ENCODE measurements at regions not wholly inside any gene's neighbourhood (a gene's known extent, or its start where the extent isn't known, plus 50 kb on each side); places are given as distances from the start of the nearest gene placed in this dataset.
A peak's percentile ranks its signal among the peaks of the same experiment; 100 is the strongest.

DNA sequence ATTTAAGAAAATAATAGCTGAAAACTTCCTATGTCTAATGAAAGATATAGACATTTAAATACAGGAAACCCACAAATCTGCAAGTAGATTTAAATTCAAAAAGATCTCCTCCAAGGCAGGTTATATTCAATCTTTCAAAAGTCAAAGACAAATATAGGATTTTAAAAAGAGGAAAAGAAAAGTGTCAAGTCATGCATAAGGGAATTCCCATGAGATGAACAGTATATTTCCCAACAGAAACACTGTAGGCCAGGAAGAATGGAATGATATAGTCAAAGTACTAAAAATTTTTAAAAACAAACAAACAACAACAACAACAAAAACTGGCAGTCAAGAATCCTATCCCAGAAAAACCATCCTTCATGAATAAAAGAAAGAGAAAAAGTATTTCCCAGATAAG is 806.5 kb upstream of the BRINP3 start:
- CTCF ChIA-PET = no interaction called here
- H3K4me3 ChIP-seq (ENCODE audit: low read length) = no peak overlapping the region

DNA sequence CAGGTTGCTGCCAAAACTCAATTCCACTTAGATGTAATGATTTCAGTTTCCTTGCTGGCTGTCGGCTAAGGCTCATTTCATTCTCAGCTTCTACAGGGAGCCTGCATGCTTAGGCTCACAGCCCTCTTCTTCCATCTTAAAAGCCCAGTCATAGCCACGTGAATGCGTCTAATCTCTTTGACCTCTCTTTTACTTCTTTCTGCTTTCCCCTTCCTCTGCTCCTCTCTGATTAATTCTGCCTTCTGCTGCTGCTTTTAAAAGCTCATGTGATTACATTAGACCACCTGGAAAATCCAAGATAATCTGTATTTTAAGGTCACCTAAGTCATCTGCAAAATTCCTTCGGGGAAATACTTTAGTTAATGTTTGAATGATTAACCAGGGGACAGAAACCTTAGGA is 812.8 kb upstream of the BRINP3 start:
- POLR2A ChIA-PET = no interaction called here
- no peak overlapping the region for H3K27ac Mint-ChIP-seq
- no peak for DNase-seq
- no peaks in the 10 kb centered on the region for H3K4me1 Mint-ChIP-seq
- CTCF ChIA-PET = no interaction called here
- peaks cover 0 to 2% of the 10 kb centered on the region in 2 donors for H3K27me3 Mint-ChIP-seq
- no peak overlapping the region for H3K27ac ChIP-seq (ENCODE audit: low read depth, low read length)
- peaks cover 0 to 21% (median 11%) of the 10 kb centered on the region in 5 donors for H3K9me3 Mint-ChIP-seq
- H3K36me3 Mint-ChIP-seq = no peaks in the 10 kb centered on the region
- no peaks in the 10 kb centered on the region for H3K27me3 ChIP-seq (ENCODE audit: insufficient read depth, low read length, poor library complexity, severe bottlenecking)
- H3K36me3 ChIP-seq (ENCODE audit: insufficient read depth, low read length) = no peaks in the 10 kb centered on the region
- no peak overlapping the region for H3K4me3 ChIP-seq (ENCODE audit: low read length)
- H3K9me3 ChIP-seq (ENCODE audit: low read length) = no peaks in the 10 kb centered on the region
- no peak overlapping the region for H3K4me3 Mint-ChIP-seq
- H3K4me1 ChIP-seq (ENCODE audit: insufficient read depth, low read length) = no peaks in the 10 kb centered on the region

More for the DNA sequence above, 806.5 kb upstream of the BRINP3 start:
- H3K27me3 ChIP-seq (ENCODE audit: insufficient read depth, low read length, poor library complexity, severe bottlenecking) = no peaks in the 10 kb centered on the region
- H3K27ac ChIP-seq (ENCODE audit: low read depth, low read length) = no peak overlapping the region
- Mint-ChIP-seq H3K27me3 (no peaks in the 10 kb centered on the region), H3K27ac (no peak overlapping the region), H3K4me3 (no peak overlapping the region), H3K36me3 (no peaks in the 10 kb centered on the region), H3K4me1 (no peaks in the 10 kb centered on the region), H3K9me3 (peaks cover 8 to 34% (median 29%) of the 10 kb centered on the region in 5 donors)
- no peak for DNase-seq
- H3K36me3 ChIP-seq (ENCODE audit: insufficient read depth, low read length) = no peaks in the 10 kb centered on the region
- POLR2A ChIA-PET = no interaction called here
- no peaks in the 10 kb centered on the region for H3K9me3 ChIP-seq (ENCODE audit: low read length)
- no peaks in the 10 kb centered on the region for H3K4me1 ChIP-seq (ENCODE audit: insufficient read depth, low read length)

DNA sequence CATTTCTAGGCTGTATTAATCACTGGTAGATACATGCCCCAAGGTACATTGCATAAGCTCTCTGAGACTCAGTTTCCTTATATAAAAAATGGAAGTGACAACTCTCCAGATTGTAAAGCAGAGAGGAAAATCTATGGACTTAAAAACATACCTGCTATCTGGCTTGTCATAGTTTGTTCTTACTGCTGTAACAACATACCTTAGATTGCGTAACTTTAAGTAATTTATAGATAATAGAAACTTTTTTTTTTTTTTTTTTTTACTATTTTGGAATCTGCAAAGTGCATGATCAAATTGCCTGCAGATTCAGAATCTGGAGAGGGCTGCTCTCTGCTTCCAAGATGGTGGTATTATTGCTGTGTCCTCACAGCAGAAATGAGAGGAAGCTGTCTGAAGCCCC is 827.7 kb upstream of the BRINP3 start:
- no peak overlapping the region for H3K27ac ChIP-seq (ENCODE audit: low read depth, low read length)
- DNase-seq = no peak
- no peaks in the 10 kb centered on the region for H3K4me1 Mint-ChIP-seq
- H3K36me3 Mint-ChIP-seq = no peaks in the 10 kb centered on the region
- H3K4me3 ChIP-seq (ENCODE audit: low read length) = no peak overlapping the region
- ChIA-PET POLR2A (no interaction called here), CTCF (no interaction called here)
- H3K9me3 ChIP-seq (ENCODE audit: low read length) = no peaks in the 10 kb centered on the region
- H3K27me3 ChIP-seq (ENCODE audit: insufficient read depth, low read length, poor library complexity, severe bottlenecking) = no peaks in the 10 kb centered on the region
- no peak overlapping the region for H3K27ac Mint-ChIP-seq
- H3K36me3 ChIP-seq (ENCODE audit: insufficient read depth, low read length) = no peaks in the 10 kb centered on the region
- peaks cover 11 to 27% (median 16%) of the 10 kb centered on the region in 5 donors for H3K9me3 Mint-ChIP-seq
- H3K4me3 Mint-ChIP-seq = no peak overlapping the region
- no peaks in the 10 kb centered on the region for H3K27me3 Mint-ChIP-seq
- no peaks in the 10 kb centered on the region for H3K4me1 ChIP-seq (ENCODE audit: insufficient read depth, low read length)

DNA sequence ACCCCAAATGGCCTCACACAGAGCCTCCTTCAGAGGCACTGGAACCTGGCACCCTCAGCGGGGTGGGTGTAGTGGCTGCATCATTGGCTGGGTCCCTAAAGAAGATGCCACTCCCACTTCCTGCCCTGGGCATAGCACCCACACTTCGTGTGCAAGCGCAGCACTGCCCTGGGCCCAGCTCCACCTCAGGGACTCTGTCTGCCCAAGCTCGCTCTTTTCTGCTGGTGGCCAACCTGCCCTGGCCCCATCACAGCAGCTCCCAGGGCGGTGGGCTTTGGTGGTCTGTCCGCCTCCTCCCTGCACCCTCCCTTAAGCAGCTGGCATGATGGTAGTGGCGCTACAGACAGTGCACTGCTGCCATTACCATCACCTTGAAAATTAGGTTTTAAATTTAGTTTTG is 829.3 kb upstream of the BRINP3 start:
- POLR2A ChIA-PET = no interaction called here
- Mint-ChIP-seq H3K4me3 (no peak overlapping the region), H3K4me1 (no peaks in the 10 kb centered on the region), H3K27me3 (no peaks in the 10 kb centered on the region), H3K27ac (no peak overlapping the region), H3K36me3 (no peaks in the 10 kb centered on the region), H3K9me3 (peaks cover 8 to 21% (median 10%) of the 10 kb centered on the region in 5 donors)
- Histone ChIP-seq H3K4me1 (ENCODE audit: insufficient read depth, low read length) (no peaks in the 10 kb centered on the region), H3K4me3 (ENCODE audit: low read length) (no peak overlapping the region), H3K9me3 (ENCODE audit: low read length) (no peaks in the 10 kb centered on the region), H3K27ac (ENCODE audit: low read depth, low read length) (no peak overlapping the region), H3K36me3 (ENCODE audit: insufficient read depth, low read length) (no peaks in the 10 kb centered on the region), H3K27me3 (ENCODE audit: insufficient read depth, low read length, poor library complexity, severe bottlenecking) (no peaks in the 10 kb centered on the region)
- CTCF ChIA-PET = no interaction called here
- DNase-seq = no peak

DNA sequence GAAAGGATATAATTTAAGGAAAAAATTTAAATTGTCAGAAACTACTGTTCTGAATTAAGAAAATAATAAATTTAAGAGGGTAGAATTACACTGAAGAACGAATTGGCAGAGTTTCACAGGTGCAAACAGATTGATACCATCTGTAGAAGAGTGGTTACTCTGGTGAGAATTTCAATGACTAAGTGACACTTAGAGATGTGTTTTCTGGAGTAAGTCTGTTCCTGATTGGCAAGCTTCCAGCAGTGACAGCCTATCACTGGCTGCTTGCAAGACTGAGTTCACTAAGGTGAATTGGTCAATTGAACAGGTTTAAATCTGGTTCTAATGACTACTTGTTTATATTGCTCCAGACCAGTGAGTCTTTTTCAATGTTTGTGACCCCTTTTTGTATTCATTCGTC is 838.2 kb upstream of the RGS18 start:
- H3K27me3 ChIP-seq (ENCODE audit: insufficient read depth, low read length, poor library complexity, severe bottlenecking) = no peaks in the 10 kb centered on the region
- H3K36me3 ChIP-seq (ENCODE audit: insufficient read depth, low read length) = no peaks in the 10 kb centered on the region
- ChIA-PET CTCF (no interaction called here), POLR2A (no interaction called here)
- H3K27ac ChIP-seq (ENCODE audit: low read depth, low read length) = no peak overlapping the region
- no peak overlapping the region for H3K4me3 ChIP-seq (ENCODE audit: low read length)
- H3K4me3 Mint-ChIP-seq = no peak overlapping the region
- no peaks in the 10 kb centered on the region for H3K4me1 ChIP-seq (ENCODE audit: insufficient read depth, low read length)
- H3K9me3 ChIP-seq (ENCODE audit: low read length) = no peaks in the 10 kb centered on the region
- H3K27me3 Mint-ChIP-seq = no peaks in the 10 kb centered on the region
- H3K36me3 Mint-ChIP-seq = no peaks in the 10 kb centered on the region
- no peak overlapping the region for H3K27ac Mint-ChIP-seq
- peaks cover 0 to 16% (median 3%) of the 10 kb centered on the region in 5 donors for H3K9me3 Mint-ChIP-seq
- H3K4me1 Mint-ChIP-seq = no peaks in the 10 kb centered on the region
- DNase-seq = no peak

DNA sequence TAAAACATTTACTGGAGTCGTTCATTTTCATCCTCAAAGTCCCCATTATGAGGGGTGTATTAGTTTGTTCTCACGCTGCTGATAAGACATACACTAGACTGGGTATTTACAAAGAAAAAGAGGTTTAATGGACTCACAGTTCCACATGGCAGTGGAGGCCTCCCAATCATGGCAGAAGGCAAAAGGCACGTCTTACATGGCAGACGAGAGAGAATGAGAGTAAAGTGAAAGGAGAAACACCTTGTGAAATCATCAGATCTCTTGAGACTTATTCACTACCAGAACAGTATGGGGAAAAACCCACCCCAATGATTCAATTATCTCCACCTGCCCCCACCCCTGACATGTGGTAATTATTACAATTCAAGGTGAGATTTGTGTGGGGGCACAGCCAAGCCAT is 830.4 kb upstream of the RGS18 start:
- no peak for DNase-seq
- Mint-ChIP-seq H3K27ac (no peak overlapping the region), H3K36me3 (no peaks in the 10 kb centered on the region), H3K27me3 (no peaks in the 10 kb centered on the region), H3K9me3 (peaks cover 0 to 15% (median 10%) of the 10 kb centered on the region in 5 donors), H3K4me1 (no peaks in the 10 kb centered on the region), H3K4me3 (no peak overlapping the region)
- no peak overlapping the region for H3K4me3 ChIP-seq (ENCODE audit: low read length)
- no peak overlapping the region for H3K27ac ChIP-seq (ENCODE audit: low read depth, low read length)
- ChIA-PET CTCF (no interaction called here), POLR2A (no interaction called here)
- H3K9me3 ChIP-seq (ENCODE audit: low read length) = no peaks in the 10 kb centered on the region
- no peaks in the 10 kb centered on the region for H3K36me3 ChIP-seq (ENCODE audit: insufficient read depth, low read length)
- H3K27me3 ChIP-seq (ENCODE audit: insufficient read depth, low read length, poor library complexity, severe bottlenecking) = no peaks in the 10 kb centered on the region
- H3K4me1 ChIP-seq (ENCODE audit: insufficient read depth, low read length) = no peaks in the 10 kb centered on the region

DNA sequence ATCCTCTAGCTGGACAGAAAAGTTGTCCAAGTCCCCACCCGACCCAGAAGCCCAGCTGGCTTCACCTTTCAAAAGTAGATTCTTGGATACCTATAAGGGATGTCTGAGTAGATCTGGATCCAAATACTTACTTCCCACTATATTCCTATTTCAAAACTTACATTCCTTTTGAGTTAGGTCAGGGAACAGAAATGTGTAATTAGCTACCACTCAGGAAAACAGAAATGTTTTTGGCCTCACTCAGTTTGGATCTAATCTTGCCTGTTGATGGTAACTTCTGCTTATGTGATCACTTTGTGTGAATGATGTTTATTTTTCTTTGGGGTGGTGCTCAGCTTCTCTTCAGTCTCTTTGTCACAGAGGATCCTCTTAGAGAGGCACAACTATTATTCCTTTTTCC is 814.4 kb upstream of the RGS18 start:
- H3K4me3 ChIP-seq (ENCODE audit: low read length) = no peak overlapping the region
- Mint-ChIP-seq H3K9me3 (peaks cover 4 to 29% (median 7%) of the 10 kb centered on the region in 5 donors), H3K36me3 (no peaks in the 10 kb centered on the region), H3K27ac (peak overlapping the region in 1 of 8 donors; percentile 10), H3K27me3 (no peaks in the 10 kb centered on the region), H3K4me3 (no peak overlapping the region), H3K4me1 (no peaks in the 10 kb centered on the region)
- no peaks in the 10 kb centered on the region for H3K9me3 ChIP-seq (ENCODE audit: low read length)
- DNase-seq = no peak
- no peaks in the 10 kb centered on the region for H3K27me3 ChIP-seq (ENCODE audit: insufficient read depth, low read length, poor library complexity, severe bottlenecking)
- H3K27ac ChIP-seq (ENCODE audit: low read depth, low read length) = no peak overlapping the region
- H3K4me1 ChIP-seq (ENCODE audit: insufficient read depth, low read length) = no peaks in the 10 kb centered on the region
- ChIA-PET POLR2A (no interaction called here), CTCF (interaction anchor here (0.8 kb wide), 1 partner anchor 27 kb away, joined by 3 read pairs; no protein-coding TSS in a partner anchor)
- H3K36me3 ChIP-seq (ENCODE audit: insufficient read depth, low read length) = no peaks in the 10 kb centered on the region

DNA sequence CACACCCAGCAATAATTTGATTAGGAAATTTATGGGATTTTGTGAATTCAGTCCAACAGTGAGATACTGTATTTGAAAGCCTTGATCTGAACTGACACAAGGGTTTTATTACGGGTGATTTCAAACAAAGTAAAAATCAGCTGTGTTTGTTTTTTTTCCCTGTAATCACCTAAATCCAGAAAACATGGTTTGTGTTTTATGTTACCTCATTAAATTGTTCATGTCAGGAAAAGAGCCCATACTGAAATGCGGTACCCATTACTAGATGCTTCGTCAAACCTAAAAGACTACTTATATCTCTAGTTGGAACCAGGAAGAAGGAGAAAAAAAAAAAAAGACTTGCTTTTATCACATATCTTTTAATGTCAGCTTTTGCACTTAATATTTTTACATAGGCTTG is 811.9 kb upstream of the RGS18 start:
- Histone ChIP-seq H3K27ac (ENCODE audit: low read depth, low read length) (no peak overlapping the region), H3K36me3 (ENCODE audit: insufficient read depth, low read length) (no peaks in the 10 kb centered on the region), H3K4me3 (ENCODE audit: low read length) (no peak overlapping the region), H3K27me3 (ENCODE audit: insufficient read depth, low read length, poor library complexity, severe bottlenecking) (no peaks in the 10 kb centered on the region), H3K4me1 (ENCODE audit: insufficient read depth, low read length) (no peaks in the 10 kb centered on the region), H3K9me3 (ENCODE audit: low read length) (no peaks in the 10 kb centered on the region)
- ChIA-PET CTCF (no interaction called here), POLR2A (no interaction called here)
- H3K27ac Mint-ChIP-seq = no peak overlapping the region
- no peaks in the 10 kb centered on the region for H3K27me3 Mint-ChIP-seq
- no peak overlapping the region for H3K4me3 Mint-ChIP-seq
- H3K4me1 Mint-ChIP-seq = no peaks in the 10 kb centered on the region
- DNase-seq = no peak
- peaks cover 7 to 23% (median 8%) of the 10 kb centered on the region in 5 donors for H3K9me3 Mint-ChIP-seq
- no peaks in the 10 kb centered on the region for H3K36me3 Mint-ChIP-seq

DNA sequence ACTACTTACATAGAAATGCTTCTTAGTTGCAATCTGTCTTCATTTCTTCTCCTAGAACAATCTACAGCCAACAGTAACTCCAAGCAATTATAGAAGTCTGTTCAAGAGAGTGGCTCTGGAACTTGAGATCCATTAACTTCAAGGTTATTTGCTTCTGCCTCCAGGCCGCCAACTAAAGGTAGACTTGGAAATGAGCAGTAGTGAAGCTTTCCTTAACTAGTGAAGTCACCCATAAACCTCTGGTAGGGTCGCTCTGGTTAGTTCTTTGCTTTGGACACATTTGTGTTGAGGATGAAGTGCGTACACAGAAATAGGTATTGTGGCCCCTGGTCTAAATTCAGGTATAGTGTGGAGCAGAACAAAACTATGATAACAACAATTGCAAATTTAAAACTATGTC is 809.9 kb upstream of the RGS18 start:
- H3K4me3 Mint-ChIP-seq = no peak overlapping the region
- H3K36me3 Mint-ChIP-seq = no peaks in the 10 kb centered on the region
- no peak overlapping the region for H3K4me3 ChIP-seq (ENCODE audit: low read length)
- H3K4me1 Mint-ChIP-seq = no peaks in the 10 kb centered on the region
- DNase-seq = no peak
- H3K4me1 ChIP-seq (ENCODE audit: insufficient read depth, low read length) = no peaks in the 10 kb centered on the region
- H3K27ac Mint-ChIP-seq = no peak overlapping the region
- POLR2A ChIA-PET = no interaction called here
- peaks cover 3 to 23% (median 10%) of the 10 kb centered on the region in 5 donors for H3K9me3 Mint-ChIP-seq
- no peaks in the 10 kb centered on the region for H3K27me3 ChIP-seq (ENCODE audit: insufficient read depth, low read length, poor library complexity, severe bottlenecking)
- H3K27me3 Mint-ChIP-seq = no peaks in the 10 kb centered on the region
- no peak overlapping the region for H3K27ac ChIP-seq (ENCODE audit: low read depth, low read length)
- CTCF ChIA-PET = no interaction called here
- no peaks in the 10 kb centered on the region for H3K36me3 ChIP-seq (ENCODE audit: insufficient read depth, low read length)
- H3K9me3 ChIP-seq (ENCODE audit: low read length) = no peaks in the 10 kb centered on the region
